A673 (cell line): ENCODE measurements at regions not wholly inside any gene's neighbourhood (a gene's known extent, or its start where the extent isn't known, plus 50 kb on each side); places are given as distances from the start of the nearest gene placed in this dataset.

Experiments used
- BruUV-seq: library from RNA; stranded (reverse); fragments of 400-500 nt; replicated peaks from 2 replicates; lab custom pipeline; 2021; lab: Mats Ljungman, UMichigan
- CTCF ChIA-PET: fragments of 300-600 bp; sonication (Branson Sonifier 250); formaldehyde crosslinking; loops from one replicate; lab custom pipeline; 2022; ENCODE audit warnings: antibody characterized with exemption; lab: Charles Lee
- POLR2A ChIA-PET: fragments of 300-600 bp; sonication (Branson Sonifier 250); formaldehyde crosslinking; loops from one replicate; lab custom pipeline; 2022; ENCODE audit warnings: antibody characterized with exemption; ENCODE audit not compliant: low non-redundant PET; lab: Charles Lee
- DNase-seq: peaks from one replicate; pipeline ENCODE4 v3.0.0-alpha.2; 2015; ENCODE audit warnings: low spot score
- H3K27ac ChIP-seq: fragments of 200-600 bp; sonication (generic); 2 replicates; pipeline ENCODE4 v1.5.1; 2016; ENCODE audit warnings: mixed run types, low read depth, mild to moderate bottlenecking, mixed read lengths, antibody characterized with exemption, low read length; ENCODE audit not compliant: poor library complexity, severe bottlenecking
- H3K27me3 ChIP-seq: fragments of 200-600 bp; sonication (generic); replicated peaks from 2 replicates; pipeline ENCODE4 v1.6.1; 2017; ENCODE audit warnings: mixed run types, low read depth, mild to moderate bottlenecking, mixed read lengths, antibody characterized with exemption, low read length; ENCODE audit not compliant: insufficient read depth, poor library complexity
- H3K36me3 ChIP-seq: fragments of 200-600 bp; sonication (generic); 2 replicates; pipeline ENCODE4 v1.6.1; 2016; ENCODE audit warnings: mixed run types, mild to moderate bottlenecking, mixed read lengths, antibody characterized with exemption, low read length; ENCODE audit not compliant: insufficient read depth, poor library complexity, severe bottlenecking
- H3K4me1 ChIP-seq: fragments of 200-600 bp; sonication (generic); 2 replicates; pipeline ENCODE4 v1.6.1; 2017; ENCODE audit warnings: mixed run types, mild to moderate bottlenecking, mixed read lengths, antibody characterized with exemption, low read length; ENCODE audit not compliant: insufficient read depth, poor library complexity, severe bottlenecking
- H3K4me3 ChIP-seq: fragments of 200-600 bp; sonication (generic); 2 replicates; pipeline ENCODE4 v1.5.1; 2016; ENCODE audit warnings: low read depth, mixed run types, mild to moderate bottlenecking, mixed read lengths, low read length; ENCODE audit not compliant: poor library complexity, severe bottlenecking
- H3K9me3 ChIP-seq: fragments of 200-600 bp; sonication (generic); 2 replicates; pipeline ENCODE4 v1.6.1; 2016; ENCODE audit warnings: mixed run types, low read depth, mild to moderate bottlenecking, mixed read lengths, antibody characterized with exemption, low read length; ENCODE audit not compliant: poor library complexity, severe bottlenecking
- CTCF ChIP-seq: fragments of 300-800, 200-600 bp; sonication (generic); conservative IDR thresholded peaks from 2 replicates; pipeline ENCODE4 v1.5.1; 2017; ENCODE audit warnings: low read depth, mild to moderate bottlenecking, antibody characterized with exemption, low read length, moderate library complexity, mixed read lengths
- EZH2 ChIP-seq: fragments of 200-600 bp; sonication (generic); IDR thresholded peaks from 2 replicates; pipeline ENCODE4 v1.6.1; 2017; ENCODE audit warnings: borderline replicate concordance, low read depth, mild to moderate bottlenecking, mixed read lengths, antibody characterized with exemption, low read length; ENCODE audit not compliant: poor library complexity, severe bottlenecking
- intact Hi-C: fragments of 100-400 bp; cut with micrococcal nuclease; formaldehyde crosslinking; loops from one replicate; pipeline ENCODE4 v1.10.0; 2022; ENCODE audit not compliant: unreplicated experiment

GRCh38 chr20:29741894-29742698, 1515.4 kb upstream of the DEFB115 start:
- H3K27me3 ChIP-seq = no peaks in the 10 kb centered on the region
- no peak overlapping the region for H3K27ac ChIP-seq
- H3K36me3 ChIP-seq = no peaks in the 10 kb centered on the region
- H3K4me1 ChIP-seq = no peaks in the 10 kb centered on the region
- no peak for DNase-seq
- BruUV-seq = no TSS peak
- H3K9me3 ChIP-seq = peaks cover 21% of the 10 kb centered on the region
- TF ChIP-seq CTCF = no peak
- TF ChIP-seq EZH2 = no peak
- intact Hi-C loops = no loop called here
- CTCF ChIA-PET = no interaction called here
- H3K4me3 ChIP-seq = no peak overlapping the region
- POLR2A ChIA-PET = no interaction called here

- intact Hi-C loops = no loop called here
- H3K27me3 ChIP-seq = no peaks in the 10 kb centered on the region
- no peak for DNase-seq
- TF ChIP-seq EZH2 = no peak
- no peak for TF ChIP-seq CTCF
- BruUV-seq = no TSS peak
- peaks cover 15% of the 10 kb centered on the region for H3K9me3 ChIP-seq
- POLR2A ChIA-PET = no interaction called here
- no peak overlapping the region for H3K27ac ChIP-seq
- H3K4me3 ChIP-seq = no peak overlapping the region
- CTCF ChIA-PET = no interaction called here
- H3K36me3 ChIP-seq = no peaks in the 10 kb centered on the region
- no peaks in the 10 kb centered on the region for H3K4me1 ChIP-seq
Observed at GRCh38 chr20:29742699-29743100, 1514.8 kb upstream of the DEFB115 start.

GRCh38 chr20:29743101-29743931, 1514.1 kb upstream of the DEFB115 start:
- CTCF ChIA-PET = no interaction called here
- Histone ChIP-seq H3K27ac (no peak overlapping the region), H3K36me3 (no peaks in the 10 kb centered on the region), H3K4me1 (no peaks in the 10 kb centered on the region), H3K9me3 (peaks cover 13% of the 10 kb centered on the region), H3K27me3 (no peaks in the 10 kb centered on the region), H3K4me3 (no peak overlapping the region)
- no peak for DNase-seq
- BruUV-seq = no TSS peak
- POLR2A ChIA-PET = no interaction called here
- intact Hi-C loops = no loop called here
- TF ChIP-seq CTCF = no peak
- TF ChIP-seq EZH2 = no peak
